B cell (primary cell): ENCODE measurements at regions not wholly inside any gene's neighbourhood (a gene's known extent, or its start where the extent isn't known, plus 50 kb on each side); places are given as distances from the start of the nearest gene placed in this dataset.

Experiments used
- ATAC-seq: fragments of 200-7000 bp; cut with Tn5 transposase; one replicate; pipeline ENCODE4 v1.10.0; 2021; ENCODE audit warnings: low read depth, mild to moderate bottlenecking, moderate number of reproducible peaks, moderate library complexity
- CTCF ChIA-PET: fragments of 350-600 bp; sonication (Branson Sonifier 250); formaldehyde crosslinking; loops from one replicate; lab custom pipeline; 2021; ENCODE audit warnings: antibody characterized with exemption, inconsistent platforms; lab: Charles Lee
- POLR2A ChIA-PET: fragments of 350-600 bp; sonication (Branson Sonifier 250); formaldehyde crosslinking; loops from one replicate; lab custom pipeline; 2021; ENCODE audit warnings: antibody characterized with exemption; lab: Charles Lee
- DNase-seq: peaks from one replicate; pipeline ENCODE4 v3.0.0; 2013
- H2AFZ ChIP-seq: 2 replicates; pipeline ENCODE4 v1.6.1; 2012; ENCODE audit warnings: mild to moderate bottlenecking, low read depth, low read length; ENCODE audit not compliant: insufficient read depth, poor library complexity, severe bottlenecking
- H3K27ac ChIP-seq, 2 donors: 1 replicate in 1 of 2; 2 replicates in 1 of 2; pipeline ENCODE4 v1.5.1; 2012 to 2013; ENCODE audit warnings: low read length in 2 of 2, mild to moderate bottlenecking in 2 of 2, moderate library complexity in 1 of 2
- H3K27me3 ChIP-seq, 4 experiments: fragments of 200-600 bp in 1 of 4; sonication (generic) in 1 of 4; replicated peaks in 1 of 4; 1 replicate in 2 of 4; 2 replicates in 2 of 4; pipeline versions ENCODE4 v1.6.1 to v1.7.0; 2013 to 2016; ENCODE audit warnings: low read length in 3 of 4, mild to moderate bottlenecking in 2 of 4, mixed read lengths in 1 of 4, moderate library complexity in 1 of 4; ENCODE audit not compliant: insufficient read depth in 4 of 4, control insufficient read depth in 3 of 4; ENCODE audit errors: control extremely low read depth in 1 of 4
- H3K36me3 ChIP-seq, 2 experiments: replicated peaks in 1 of 2; 1 replicate in 1 of 2; 2 replicates in 1 of 2; pipeline versions ENCODE4 v1.6.1 to v1.7.1; 2013; ENCODE audit warnings: low read length in 1 of 2; ENCODE audit not compliant: insufficient read depth in 2 of 2, control insufficient read depth in 1 of 2; ENCODE audit errors: control extremely low read depth in 1 of 2, extremely low read depth in 1 of 2
- H3K4me1 ChIP-seq, 2 donors: fragments of 200-600 bp in 1 of 2; sonication (generic) in 1 of 2; 1 replicate in 1 of 2; 2 replicates in 1 of 2; pipeline versions ENCODE4 v1.5.1 to v1.6.1; 2013 to 2017; ENCODE audit warnings: low read length in 2 of 2; ENCODE audit not compliant: control insufficient read depth in 2 of 2, insufficient read depth in 2 of 2
- H3K4me2 ChIP-seq: replicated peaks from 2 replicates; pipeline ENCODE3; 2012; ENCODE audit warnings: mild to moderate bottlenecking, low read depth, low read length; ENCODE audit not compliant: poor library complexity, severe bottlenecking
- H3K4me3 ChIP-seq, 5 experiments: fragments of 200-600 bp in 1 of 5; sonication (generic) in 1 of 5; 1 replicate in 3 of 5; 2 replicates in 2 of 5; pipeline versions ENCODE4 v1.5.1 to v1.7.0; 2011 to 2016; ENCODE audit warnings: low read length in 4 of 5, mild to moderate bottlenecking in 4 of 5, low read depth in 2 of 5, control low read depth in 1 of 5, moderate library complexity in 1 of 5; ENCODE audit not compliant: insufficient read depth in 1 of 5; ENCODE audit errors: control extremely low read depth in 1 of 5, extremely low read depth in 1 of 5
- H3K79me2 ChIP-seq: fragments of 200-600 bp; sonication (generic); one replicate; pipeline ENCODE4 v1.6.0; 2016; ENCODE audit warnings: low read length; ENCODE audit not compliant: control insufficient read depth, insufficient read depth
- H3K9ac ChIP-seq: fragments of 200-600 bp; sonication (generic); 2 replicates; pipeline ENCODE4 v1.6.1; 2017; ENCODE audit warnings: mild to moderate bottlenecking, low read length, moderate library complexity
- H3K9me3 ChIP-seq, 3 donors: one replicate each; pipeline versions ENCODE4 v1.6.1 to v1.7.1; 2013; ENCODE audit warnings: low read length in 2 of 3; ENCODE audit not compliant: control insufficient read depth in 2 of 3, insufficient read depth in 1 of 3; ENCODE audit errors: control extremely low read depth in 1 of 3
- H4K20me1 ChIP-seq: 2 replicates; pipeline ENCODE4 v1.6.0; 2012; ENCODE audit warnings: mild to moderate bottlenecking, low read length; ENCODE audit not compliant: insufficient read depth, control insufficient read depth, poor library complexity, severe bottlenecking
- H3K27ac Mint-ChIP-seq: one replicate; pipeline ENCODE4 v1.8.0; 2021; ENCODE audit warnings: mixed read lengths
- H3K27me3 Mint-ChIP-seq: one replicate; pipeline ENCODE4 v1.8.0; 2021; ENCODE audit warnings: mixed read lengths
- H3K4me1 Mint-ChIP-seq: one replicate; pipeline ENCODE4 v1.8.0; 2021; ENCODE audit warnings: mixed read lengths
- H3K4me3 Mint-ChIP-seq: one replicate; pipeline ENCODE4 v1.8.0; 2021; ENCODE audit warnings: mixed read lengths
- H3K9me3 Mint-ChIP-seq: one replicate; pipeline ENCODE4 v1.8.0; 2022; ENCODE audit warnings: mixed read lengths; ENCODE audit not compliant: insufficient read depth
- CTCF ChIP-seq: fragments of 200-600 bp; IDR thresholded peaks from one replicate; pipeline ENCODE4 v1.8.0; 2022; ENCODE audit warnings: antibody characterized with exemption, mild to moderate bottlenecking
- EZH2 ChIP-seq: IDR thresholded peaks from 2 replicates; pipeline ENCODE4 v1.6.1; 2012; ENCODE audit warnings: borderline replicate concordance, low read depth, mild to moderate bottlenecking, moderate library complexity, low read length; ENCODE audit not compliant: insufficient read depth, poor library complexity, severe bottlenecking
- WGBS: methylation state at CpG from one replicate; pipeline ENCODE4 v1.1.5; 2013; ENCODE audit warnings: missing lambda C conversion rate; ENCODE audit not compliant: insufficient coverage; 5-methylcytosine and 5-hydroxymethylcytosine counted together
- intact Hi-C: fragments of 100-400 bp; cut with micrococcal nuclease; formaldehyde crosslinking; loops from one replicate; pipeline ENCODE4 v1.10.0; 2022

- Histone ChIP-seq H3K9me3 (no peaks in the 10 kb centered on the region), H3K27ac (no peak overlapping the region), H4K20me1 (no peaks in the 10 kb centered on the region), H3K4me3 (no peak overlapping the region), H3K9ac (no peak overlapping the region), H2AFZ (no peak overlapping the region), H3K4me2 (no peak overlapping the region), H3K27me3 (peaks cover 0 to 17% (median 2%) of the 10 kb centered on the region in 4 experiments), H3K36me3 (no peaks in the 10 kb centered on the region), H3K4me1 (no peaks in the 10 kb centered on the region), H3K79me2 (no peaks in the 10 kb centered on the region)
- no peak overlapping the region for H3K4me3 Mint-ChIP-seq
- DNase-seq: no peak
- no peak for ATAC-seq
- no peaks in the 10 kb centered on the region for H3K9me3 Mint-ChIP-seq
- peaks cover 30% of the 10 kb centered on the region for H3K27me3 Mint-ChIP-seq
- intact Hi-C loops: no loop called here
- TF ChIP-seq EZH2 (no peak), CTCF (no peak)
- ChIA-PET POLR2A (no interaction called here), CTCF (no interaction called here)
- 93% methylated on average over 2 of the region's 6 CpGs for WGBS
- no peak overlapping the region for H3K27ac Mint-ChIP-seq
- peaks cover under 1% of the 10 kb centered on the region for H3K4me1 Mint-ChIP-seq
Measured at GRCh38 chr1:38777464-38777957, 82.1 kb downstream of the RRAGC start.

GRCh38 chr1:38776466-38777065 is 83.0 kb downstream of the RRAGC start:
- no peak overlapping the region for H3K27ac Mint-ChIP-seq
- intact Hi-C loops: no loop called here
- no peak for TF ChIP-seq EZH2
- Histone ChIP-seq H3K4me2 (no peak overlapping the region), H3K9me3 (no peaks in the 10 kb centered on the region), H4K20me1 (no peaks in the 10 kb centered on the region), H3K79me2 (no peaks in the 10 kb centered on the region), H3K9ac (no peak overlapping the region), H3K4me1 (no peaks in the 10 kb centered on the region), H2AFZ (no peak overlapping the region), H3K4me3 (no peak overlapping the region), H3K27ac (no peak overlapping the region), H3K36me3 (no peaks in the 10 kb centered on the region), H3K27me3 (peaks cover 0 to 10% (median 0%) of the 10 kb centered on the region in 4 experiments)
- H3K4me1 Mint-ChIP-seq: no peaks in the 10 kb centered on the region
- H3K9me3 Mint-ChIP-seq: no peaks in the 10 kb centered on the region
- H3K4me3 Mint-ChIP-seq: no peak overlapping the region
- POLR2A ChIA-PET: no interaction called here
- no peak for ATAC-seq
- CTCF ChIA-PET: no interaction called here
- DNase-seq: no peak
- peaks cover 22% of the 10 kb centered on the region for H3K27me3 Mint-ChIP-seq
